Muscle layer of colon (tissue), 2 donors: ENCODE measurements at regions not wholly inside any gene's neighbourhood (a gene's known extent, or its start where the extent isn't known, plus 50 kb on each side); places are given as distances from the start of the nearest gene placed in this dataset.

Source experiments
- H3K27ac ChIP-seq: one replicate; pipeline ENCODE4 v1.7.0; 2013; ENCODE audit warnings: low read depth, mild to moderate bottlenecking, low read length, moderate library complexity
- H3K27me3 ChIP-seq, 2 donors: one replicate each; pipeline ENCODE4 v1.7.0; 2013; ENCODE audit warnings: low read length in 2 of 2, mild to moderate bottlenecking in 2 of 2; ENCODE audit not compliant: insufficient read depth in 2 of 2, control insufficient read depth in 1 of 2
- H3K36me3 ChIP-seq: one replicate; pipeline ENCODE4 v1.7.0; 2013; ENCODE audit warnings: mild to moderate bottlenecking, low read length; ENCODE audit not compliant: insufficient read depth
- H3K4me1 ChIP-seq: one replicate; pipeline ENCODE4 v1.7.0; 2013; ENCODE audit warnings: mild to moderate bottlenecking, low read length; ENCODE audit not compliant: insufficient read depth
- H3K4me3 ChIP-seq, 2 donors: one replicate each; pipeline ENCODE4 v1.7.0; 2013; ENCODE audit warnings: low read length in 2 of 2, low read depth in 1 of 2, mild to moderate bottlenecking in 1 of 2, moderate library complexity in 1 of 2
- H3K9ac ChIP-seq: one replicate; pipeline ENCODE4 v1.7.0; 2013; ENCODE audit warnings: low read length
- H3K9me3 ChIP-seq: one replicate; pipeline ENCODE4 v1.7.0; 2013; ENCODE audit warnings: mild to moderate bottlenecking, low read length
- donor health status: abdominal sarcoma.
- donor health status: Adenocarcinoma of cecum.

DNA sequence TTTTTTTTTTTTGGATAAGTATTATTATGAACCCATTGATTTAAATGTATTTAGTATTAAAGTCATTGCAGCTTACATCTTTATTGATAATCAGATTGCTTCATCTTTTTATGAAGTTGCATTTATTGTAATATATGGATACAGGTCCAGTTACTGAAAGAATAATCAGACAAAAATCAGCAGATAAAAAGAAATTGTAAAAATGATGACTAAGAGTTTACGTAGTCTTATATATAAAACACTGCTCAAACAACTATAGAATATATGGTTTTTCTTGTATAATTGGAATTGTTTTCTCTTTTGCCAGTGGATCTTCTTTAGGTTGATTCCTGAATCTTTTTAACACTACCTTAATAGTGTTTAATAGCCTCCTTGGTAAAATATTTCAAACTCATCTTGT, 378.3 kb downstream of the DUSP6 start:
- H3K27ac ChIP-seq, result no peak overlapping the region
- no peaks in the 10 kb centered on the region for H3K27me3 ChIP-seq
- no peak overlapping the region for H3K4me3 ChIP-seq
- H3K36me3 ChIP-seq, result no peaks in the 10 kb centered on the region
- H3K4me1 ChIP-seq, result no peaks in the 10 kb centered on the region
- no peak overlapping the region for H3K9ac ChIP-seq
- no peaks in the 10 kb centered on the region for H3K9me3 ChIP-seq

DNA sequence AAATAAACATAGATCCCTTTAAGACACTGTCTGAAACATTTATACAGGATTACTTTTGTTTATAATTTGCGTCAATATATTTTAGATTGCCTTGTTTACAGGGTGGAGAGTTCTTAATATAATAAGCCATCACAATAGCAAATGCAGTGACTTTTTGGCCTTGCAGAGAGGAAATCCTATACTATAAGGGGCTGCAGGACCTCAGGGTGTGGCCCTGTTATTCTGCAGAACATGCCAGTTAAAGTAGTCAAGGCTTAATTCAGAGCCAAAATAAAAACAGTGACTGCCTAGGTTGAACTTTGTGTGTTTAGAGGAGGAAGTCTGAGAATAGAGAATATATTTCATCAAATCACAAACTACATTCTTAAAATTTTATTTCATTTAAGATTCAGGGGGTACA, 381.6 kb downstream of the DUSP6 start:
- Histone ChIP-seq H3K9ac (no peak overlapping the region), H3K9me3 (no peaks in the 10 kb centered on the region), H3K27me3 (no peaks in the 10 kb centered on the region), H3K4me3 (no peak overlapping the region), H3K27ac (no peak overlapping the region), H3K4me1 (no peaks in the 10 kb centered on the region), H3K36me3 (no peaks in the 10 kb centered on the region)

DNA sequence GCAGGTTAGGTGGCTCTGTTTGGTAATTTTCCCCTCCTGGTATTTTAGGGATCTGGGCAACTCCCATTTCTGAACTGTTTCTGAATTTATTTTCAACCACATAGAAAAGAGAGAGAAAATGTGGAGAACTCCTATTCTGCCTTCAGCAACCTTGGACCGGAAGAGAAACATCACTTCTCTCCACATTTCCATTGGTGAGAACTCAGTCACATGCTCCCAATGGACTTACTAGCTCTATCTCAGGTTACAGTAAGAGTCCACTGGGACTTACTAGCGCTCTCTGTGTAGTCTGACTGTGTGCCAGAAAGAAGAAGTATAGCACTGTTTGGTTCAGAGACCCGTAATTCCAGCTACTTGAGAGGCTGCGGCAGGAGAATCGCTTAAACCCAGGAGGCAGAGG, 383.2 kb downstream of the DUSP6 start:
- H3K9ac ChIP-seq, result no peak overlapping the region

DNA sequence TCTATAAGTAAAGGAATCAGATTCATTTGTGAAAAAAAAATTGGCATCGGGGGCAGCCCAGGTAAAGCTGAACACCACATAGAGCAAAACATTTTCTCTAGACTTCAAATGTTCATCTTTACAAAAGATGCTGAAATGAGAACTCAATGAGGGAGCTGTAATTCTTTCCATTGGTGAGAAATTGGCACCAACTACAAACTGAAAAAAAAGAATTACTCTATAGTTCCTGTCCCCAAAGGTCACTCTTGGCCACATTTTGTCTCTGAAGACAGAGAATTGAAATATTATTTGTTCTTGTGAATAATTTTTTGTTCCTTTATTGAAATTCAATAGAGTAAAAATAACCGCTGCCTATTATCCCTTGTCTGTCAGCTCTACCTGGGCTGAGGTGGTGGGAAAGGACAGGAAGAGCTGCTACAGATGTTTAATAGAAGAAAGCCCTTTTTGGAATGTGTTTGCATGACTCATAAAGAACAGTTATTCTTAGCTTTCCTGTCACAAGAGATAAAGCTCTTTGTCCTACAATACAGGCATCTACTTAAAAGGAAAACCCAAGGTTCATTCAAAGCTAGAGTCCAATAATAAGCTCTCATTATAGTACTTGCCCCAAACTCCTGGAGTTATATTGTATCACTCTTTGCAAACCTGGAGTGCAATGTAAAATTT, 380.1 kb upstream of the KITLG start:
- Histone ChIP-seq H3K36me3 (no peaks in the 10 kb centered on the region), H3K27ac (no peak overlapping the region), H3K9me3 (no peaks in the 10 kb centered on the region), H3K27me3 (no peaks in the 10 kb centered on the region), H3K4me3 (no peak overlapping the region), H3K4me1 (no peaks in the 10 kb centered on the region), H3K9ac (no peak overlapping the region)

More for the DNA sequence above, 383.2 kb downstream of the DUSP6 start:
- H3K4me3 ChIP-seq, result no peak overlapping the region
- no peaks in the 10 kb centered on the region for H3K4me1 ChIP-seq
- no peaks in the 10 kb centered on the region for H3K36me3 ChIP-seq
- no peak overlapping the region for H3K27ac ChIP-seq
- no peaks in the 10 kb centered on the region for H3K27me3 ChIP-seq
- H3K9me3 ChIP-seq, result no peaks in the 10 kb centered on the region

DNA sequence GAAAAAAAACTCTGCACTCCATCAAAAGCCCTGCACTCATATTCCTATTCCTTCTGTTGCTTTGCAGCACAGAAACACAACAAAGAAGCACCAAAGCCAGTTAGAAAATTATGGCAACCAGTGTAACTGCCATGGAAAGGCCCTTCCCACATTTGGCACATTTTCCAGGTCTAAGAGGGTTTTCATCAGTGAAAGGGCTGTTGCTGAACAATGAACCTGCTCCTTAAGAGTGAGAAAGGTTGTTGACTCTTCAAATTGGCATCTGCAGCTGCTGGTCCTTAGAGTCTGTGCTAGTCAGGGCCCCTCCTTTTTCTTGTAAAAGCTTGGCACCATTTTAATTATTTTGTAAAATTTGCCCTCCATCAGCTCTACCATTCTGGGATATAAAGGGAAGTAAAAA, 378.7 kb upstream of the KITLG start:
- Histone ChIP-seq H3K9ac (no peak overlapping the region), H3K27me3 (no peaks in the 10 kb centered on the region), H3K36me3 (no peaks in the 10 kb centered on the region), H3K9me3 (no peaks in the 10 kb centered on the region), H3K27ac (no peak overlapping the region), H3K4me1 (no peaks in the 10 kb centered on the region), H3K4me3 (no peak overlapping the region)

DNA sequence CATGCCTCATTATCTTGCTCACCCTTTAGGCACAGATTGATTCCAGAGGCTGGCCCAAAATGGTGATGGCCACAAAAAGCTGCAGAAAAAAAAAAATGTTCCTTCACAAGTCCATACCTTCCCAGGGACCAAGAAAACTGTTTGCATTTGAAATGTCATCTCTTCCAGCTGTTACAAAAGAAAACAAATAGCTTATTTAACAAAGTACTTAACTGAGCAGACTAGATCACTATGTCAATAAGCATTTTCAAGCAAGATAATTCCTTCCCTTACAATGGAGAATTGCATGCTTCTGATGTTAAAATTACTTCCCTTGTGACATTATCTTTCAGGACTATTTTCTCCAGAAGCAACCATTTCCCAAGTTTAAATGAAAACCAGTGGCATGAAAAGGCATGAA, 377.9 kb upstream of the KITLG start:
- no peak overlapping the region for H3K9ac ChIP-seq
- H3K36me3 ChIP-seq, result no peaks in the 10 kb centered on the region
- H3K27me3 ChIP-seq, result no peaks in the 10 kb centered on the region
- no peak overlapping the region for H3K4me3 ChIP-seq
- no peaks in the 10 kb centered on the region for H3K9me3 ChIP-seq
- H3K27ac ChIP-seq, result no peak overlapping the region
- H3K4me1 ChIP-seq, result no peaks in the 10 kb centered on the region

DNA sequence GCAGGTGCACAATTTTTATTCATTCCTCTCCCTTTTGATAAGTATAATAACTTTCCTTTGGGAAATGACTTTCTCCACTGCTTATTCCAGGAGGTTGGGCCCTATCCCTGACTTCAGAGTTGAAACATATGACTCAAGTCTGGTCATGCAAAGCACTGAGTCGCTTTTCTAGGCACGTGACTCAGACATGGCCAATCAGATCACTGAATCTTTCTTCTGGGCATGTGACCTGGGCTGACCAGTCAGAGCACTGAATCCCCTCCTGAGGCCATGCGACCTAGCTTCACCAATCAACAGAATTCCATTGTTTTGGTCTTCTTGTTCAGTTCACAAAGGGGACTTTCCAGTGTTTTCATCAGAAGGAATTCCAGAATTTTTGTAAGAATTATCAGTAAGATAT, 377.1 kb upstream of the KITLG start:
- Histone ChIP-seq H3K27me3 (no peaks in the 10 kb centered on the region), H3K4me3 (no peak overlapping the region), H3K9ac (no peak overlapping the region), H3K36me3 (no peaks in the 10 kb centered on the region), H3K4me1 (no peaks in the 10 kb centered on the region), H3K27ac (no peak overlapping the region), H3K9me3 (no peaks in the 10 kb centered on the region)

DNA sequence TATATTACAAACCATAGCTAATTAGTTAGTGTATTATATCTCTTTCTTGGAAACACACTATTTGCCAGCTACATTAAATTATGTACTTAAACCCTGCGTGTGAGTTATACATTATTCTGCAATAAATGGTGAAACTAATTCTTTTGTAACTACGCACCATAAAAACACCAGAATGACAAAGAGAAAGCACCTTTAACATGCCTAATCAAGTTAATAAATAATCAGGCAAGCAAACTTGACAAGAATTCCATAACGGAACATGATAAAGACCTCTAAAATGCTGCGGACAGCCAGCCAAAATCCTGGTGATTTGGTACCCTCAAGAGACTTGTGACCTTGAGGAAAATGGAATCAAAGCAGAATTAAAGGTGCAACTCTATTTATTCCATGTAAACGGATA, 375.3 kb upstream of the KITLG start:
- Histone ChIP-seq H3K4me3 (no peak overlapping the region), H3K27ac (no peak overlapping the region), H3K36me3 (no peaks in the 10 kb centered on the region), H3K9ac (no peak overlapping the region), H3K9me3 (no peaks in the 10 kb centered on the region), H3K4me1 (no peaks in the 10 kb centered on the region), H3K27me3 (no peaks in the 10 kb centered on the region)

DNA sequence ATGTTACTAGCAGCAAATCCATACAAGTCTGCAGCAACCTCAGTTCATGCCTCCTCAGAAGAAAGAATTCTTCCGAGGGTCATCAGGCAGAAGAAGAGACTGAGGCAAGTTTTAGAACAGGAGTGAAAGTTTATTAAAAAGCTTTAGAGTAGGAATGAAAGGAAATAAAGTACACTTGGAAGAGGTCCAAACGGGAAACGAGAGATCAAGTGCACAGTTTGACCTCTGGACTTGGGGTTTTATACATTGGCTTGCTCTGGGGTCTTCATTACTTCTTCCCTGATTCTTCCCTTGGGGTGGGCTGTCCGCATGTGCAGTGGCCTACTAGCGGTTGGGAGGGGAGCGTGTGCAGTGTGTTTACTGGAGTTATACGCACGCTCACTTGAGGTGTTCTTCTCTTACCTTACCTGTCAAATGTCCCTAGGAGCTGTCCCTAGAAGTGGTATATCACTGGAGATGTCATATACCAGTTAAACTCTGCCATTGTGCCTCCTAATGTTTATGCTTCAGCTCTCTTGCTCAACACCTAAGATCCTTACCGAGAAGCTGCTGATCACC, 372.8 kb upstream of the KITLG start:
- H3K36me3 ChIP-seq, result no peaks in the 10 kb centered on the region
- H3K27ac ChIP-seq, result no peak overlapping the region
- no peaks in the 10 kb centered on the region for H3K27me3 ChIP-seq
- no peaks in the 10 kb centered on the region for H3K4me1 ChIP-seq
- H3K9me3 ChIP-seq, result no peaks in the 10 kb centered on the region
- no peak overlapping the region for H3K4me3 ChIP-seq
- H3K9ac ChIP-seq, result no peak overlapping the region

DNA sequence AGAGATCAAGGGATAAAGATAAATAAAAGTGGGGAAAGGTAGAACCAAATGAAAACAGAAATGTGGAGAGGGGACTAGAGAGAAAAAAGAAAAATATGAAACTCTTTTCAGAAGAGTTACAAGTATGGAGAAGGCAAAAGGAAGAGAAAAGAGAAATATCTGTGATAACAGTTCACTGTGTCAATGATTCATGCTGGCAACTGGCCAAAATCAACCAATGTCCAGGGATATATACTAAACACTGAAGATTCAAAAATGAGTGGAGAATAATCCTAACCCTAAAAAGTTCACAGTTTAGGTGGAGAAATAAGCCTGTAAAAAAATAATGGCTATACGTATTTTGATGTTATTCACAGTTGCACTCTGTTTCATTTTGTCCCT, 372.3 kb upstream of the KITLG start:
- H3K36me3 ChIP-seq, result no peaks in the 10 kb centered on the region
- H3K27ac ChIP-seq, result no peak overlapping the region
- no peaks in the 10 kb centered on the region for H3K27me3 ChIP-seq

DNA sequence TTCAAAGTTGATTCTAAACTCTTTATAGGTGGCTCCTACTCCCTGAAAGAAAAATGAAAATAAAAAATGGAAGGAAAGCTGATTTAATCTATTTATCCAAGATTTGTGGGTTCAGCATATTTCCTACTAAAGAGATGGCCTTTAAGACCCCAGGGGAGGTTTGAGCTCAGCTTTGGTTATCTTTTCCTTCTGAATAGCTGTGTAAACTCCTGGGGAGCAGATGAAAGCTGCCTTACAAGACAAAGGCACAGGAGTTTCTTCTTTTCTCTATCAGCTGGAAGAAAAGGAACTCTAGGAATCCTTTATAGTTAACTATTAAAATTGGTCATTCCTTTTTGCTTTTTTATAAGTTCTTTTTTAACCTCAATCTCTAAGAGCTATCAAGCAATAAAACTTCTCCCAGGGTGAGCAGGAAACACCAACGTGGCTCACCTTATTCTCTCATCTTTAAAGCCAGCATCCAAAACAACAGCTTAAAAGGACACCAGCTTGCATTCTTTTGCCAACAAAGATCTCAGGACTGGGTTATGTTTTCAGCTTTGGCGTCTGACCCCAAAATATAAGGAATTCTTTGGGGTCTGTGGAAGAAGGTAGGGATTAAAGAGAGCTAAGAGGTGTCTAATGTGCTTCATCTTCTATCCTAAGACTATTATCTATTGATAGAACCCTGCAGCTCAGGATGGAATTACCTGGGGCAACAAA, 371.7 kb upstream of the KITLG start:
- Histone ChIP-seq H3K4me3 (no peak overlapping the region), H3K36me3 (no peaks in the 10 kb centered on the region), H3K27ac (no peak overlapping the region), H3K9me3 (no peaks in the 10 kb centered on the region), H3K27me3 (no peaks in the 10 kb centered on the region), H3K4me1 (peaks cover 3% of the 10 kb centered on the region), H3K9ac (no peak overlapping the region)

More for the DNA sequence above, 372.3 kb upstream of the KITLG start:
- Histone ChIP-seq H3K9me3 (no peaks in the 10 kb centered on the region), H3K9ac (no peak overlapping the region), H3K4me3 (no peak overlapping the region), H3K4me1 (no peaks in the 10 kb centered on the region)

DNA sequence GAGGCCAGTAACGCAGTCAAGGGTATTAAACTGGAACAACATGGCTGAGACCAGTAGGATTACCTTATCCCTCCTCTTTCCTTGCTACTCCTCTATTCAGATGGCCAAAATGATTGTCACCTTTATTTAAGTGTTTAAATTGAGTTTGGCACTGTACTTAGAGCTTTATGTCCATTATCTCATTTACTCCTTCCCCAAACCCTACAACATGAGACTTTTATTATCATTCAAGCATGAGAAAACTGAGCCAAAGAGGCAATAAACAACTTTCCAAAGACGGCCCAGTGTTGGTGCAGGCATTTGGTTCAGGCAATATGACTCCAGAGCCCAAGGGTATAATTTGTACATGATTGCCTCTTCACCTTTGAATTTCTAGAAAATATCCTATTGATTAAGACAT, 370.9 kb upstream of the KITLG start:
- Histone ChIP-seq H3K27me3 (no peaks in the 10 kb centered on the region), H3K4me3 (no peak overlapping the region), H3K9ac (no peak overlapping the region), H3K4me1 (peaks cover 12% of the 10 kb centered on the region), H3K9me3 (no peaks in the 10 kb centered on the region), H3K36me3 (no peaks in the 10 kb centered on the region), H3K27ac (no peak overlapping the region)
